Spleen (tissue), 11 donors: ENCODE measurements at regions not wholly inside any gene's neighbourhood (a gene's known extent, or its start where the extent isn't known, plus 50 kb on each side); places are given as distances from the start of the nearest gene placed in this dataset.

Experiments used
- DNase-seq: peaks from one replicate; pipeline ENCODE4 v3.0.0-alpha.2; 2020
- H3K27ac ChIP-seq, 8 donors: fragments of 200-600 bp; sonication (generic) in 7 of 8; 1 replicate in 4 of 8; 2 replicates in 4 of 8; pipeline versions ENCODE4 v1.5.0 to v1.8.0; 2016 to 2021; ENCODE audit warnings: inconsistent platforms in 4 of 8, mild to moderate bottlenecking in 4 of 8, moderate library complexity in 1 of 8
- H3K27me3 ChIP-seq, 7 donors: fragments of 200-600 bp; sonication (generic) in 6 of 7; replicated peaks in 1 of 7; 1 replicate in 4 of 7; 2 replicates in 3 of 7; pipeline versions ENCODE4 v1.5.0 to v1.8.0; 2016 to 2021; ENCODE audit warnings: inconsistent platforms in 3 of 7, mild to moderate bottlenecking in 1 of 7
- H3K36me3 ChIP-seq, 6 donors: fragments of 200-600 bp; sonication (generic) in 5 of 6; 1 replicate in 4 of 6; 2 replicates in 2 of 6; pipeline versions ENCODE4 v1.5.0 to v1.8.0; 2016 to 2021; ENCODE audit warnings: inconsistent platforms in 2 of 6
- H3K4me1 ChIP-seq, 6 donors: fragments of 200-600 bp; sonication (generic) in 5 of 6; 1 replicate in 3 of 6; 2 replicates in 3 of 6; pipeline versions ENCODE4 v1.5.0 to v1.8.0; 2016 to 2021; ENCODE audit warnings: inconsistent platforms in 3 of 6
- H3K4me3 ChIP-seq, 8 donors: fragments of 200-600 bp; sonication (generic) in 7 of 8; 1 replicate in 4 of 8; 2 replicates in 4 of 8; pipeline versions ENCODE4 v1.5.0 to v1.8.0; 2016 to 2021; ENCODE audit warnings: inconsistent platforms in 4 of 8, mild to moderate bottlenecking in 4 of 8, moderate library complexity in 2 of 8
- H3K9me3 ChIP-seq, 8 donors: fragments of 200-600 bp; sonication (generic) in 7 of 8; 1 replicate in 4 of 8; 2 replicates in 4 of 8; pipeline versions ENCODE4 v1.5.0 to v1.8.0; 2016 to 2021; ENCODE audit warnings: inconsistent platforms in 4 of 8
- POLR2A ChIP-seq, 3 donors: fragments of 450-650 bp; IDR thresholded peaks; one replicate each; pipeline ENCODE4 v1.5.1; 2017; ENCODE audit warnings: antibody characterized with exemption in 3 of 3, mild to moderate bottlenecking in 1 of 3
- POLR2AphosphoS5 ChIP-seq, 3 donors: sonication (generic); formaldehyde crosslinking; IDR thresholded peaks; one replicate each; pipeline ENCODE4 v1.5.1; 2017; ENCODE audit warnings: antibody characterized with exemption in 3 of 3
- WGBS, 5 donors: extraction: QIAGEN DNeasy Blood & Tissue Kit in 3 of 5; methylation state at CpG; one replicate each; pipeline versions ENCODE4 v1.1.5 to v1.1.7; 2013 to 2018; 5-methylcytosine and 5-hydroxymethylcytosine counted together
- intact Hi-C: fragments of 100-400 bp; cut with DNase I; formaldehyde crosslinking; loops from one replicate; pipeline ENCODE4 v1.15.0; 2023; ENCODE audit warnings: low total_unique reads
- TF ChIP-seq, protein P1 (sequence below), 11 experiments: fragments of 200-600 bp in 7 of 11; fragments of 450-650 bp in 4 of 11; sonication (generic) in 4 of 11; IDR thresholded peaks in 8 of 11; conservative IDR thresholded peaks in 3 of 11; 1 replicate in 7 of 11; 2 replicates in 4 of 11; pipeline versions ENCODE4 v1.4.0 to v1.8.0; 2016 to 2021; ENCODE audit warnings: antibody characterized with exemption in 11 of 11, inconsistent platforms in 4 of 11, mild to moderate bottlenecking in 1 of 11
- donor health status: healthy with polysubstance abuse.
- donor health status: DM: no; HTN: no; CAD: no; lungs with moderate emphysema.
- donor health status: DM: no; HTN: no; CAD: no.
- donor health status: Bipolar disorder and iron deficiency.
- donor health status: healthy.
- donor health status: DM: no; HTN: no; CAD: no.
- donor health status: DM: yes; HTN: yes; CAD: no.

- H3K4me1 ChIP-seq, result no peaks in the 10 kb centered on the region
- H3K27ac ChIP-seq, result no peak overlapping the region
- TF ChIP-seq POLR2AphosphoS5 (IDR thresholded peaks at IDR 0.05), result no peak
- TF ChIP-seq, protein P1, sequence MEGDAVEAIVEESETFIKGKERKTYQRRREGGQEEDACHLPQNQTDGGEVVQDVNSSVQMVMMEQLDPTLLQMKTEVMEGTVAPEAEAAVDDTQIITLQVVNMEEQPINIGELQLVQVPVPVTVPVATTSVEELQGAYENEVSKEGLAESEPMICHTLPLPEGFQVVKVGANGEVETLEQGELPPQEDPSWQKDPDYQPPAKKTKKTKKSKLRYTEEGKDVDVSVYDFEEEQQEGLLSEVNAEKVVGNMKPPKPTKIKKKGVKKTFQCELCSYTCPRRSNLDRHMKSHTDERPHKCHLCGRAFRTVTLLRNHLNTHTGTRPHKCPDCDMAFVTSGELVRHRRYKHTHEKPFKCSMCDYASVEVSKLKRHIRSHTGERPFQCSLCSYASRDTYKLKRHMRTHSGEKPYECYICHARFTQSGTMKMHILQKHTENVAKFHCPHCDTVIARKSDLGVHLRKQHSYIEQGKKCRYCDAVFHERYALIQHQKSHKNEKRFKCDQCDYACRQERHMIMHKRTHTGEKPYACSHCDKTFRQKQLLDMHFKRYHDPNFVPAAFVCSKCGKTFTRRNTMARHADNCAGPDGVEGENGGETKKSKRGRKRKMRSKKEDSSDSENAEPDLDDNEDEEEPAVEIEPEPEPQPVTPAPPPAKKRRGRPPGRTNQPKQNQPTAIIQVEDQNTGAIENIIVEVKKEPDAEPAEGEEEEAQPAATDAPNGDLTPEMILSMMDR (IDR thresholded peaks at IDR 0.05 in 8 of 11, conservative IDR thresholded peaks at IDR 0.05 in 3 of 11), result no peak
- TF ChIP-seq POLR2A (IDR thresholded peaks at IDR 0.05), result no peak
- peaks cover 0 to 4% (median 0%) of the 10 kb centered on the region in 7 donors for H3K27me3 ChIP-seq
- peak; percentile 16 for DNase-seq
- no peak overlapping the region for H3K4me3 ChIP-seq
- H3K36me3 ChIP-seq, result no peaks in the 10 kb centered on the region
- WGBS, 5 donors, result 79 to 92% (median 87%) methylated on average over 6 of the region's 6 CpGs
- H3K9me3 ChIP-seq, result peaks cover 0 to 14% (median 10%) of the 10 kb centered on the region in 8 donors
- intact Hi-C loops, result no loop called here
Observed at GRCh38 chr2:128420131-128420530, 101.5 kb upstream of the HS6ST1 start.

GRCh38 chr2:128420776-128421175 is 102.1 kb upstream of the HS6ST1 start:
- H3K4me3 ChIP-seq, result no peak overlapping the region

DNA sequence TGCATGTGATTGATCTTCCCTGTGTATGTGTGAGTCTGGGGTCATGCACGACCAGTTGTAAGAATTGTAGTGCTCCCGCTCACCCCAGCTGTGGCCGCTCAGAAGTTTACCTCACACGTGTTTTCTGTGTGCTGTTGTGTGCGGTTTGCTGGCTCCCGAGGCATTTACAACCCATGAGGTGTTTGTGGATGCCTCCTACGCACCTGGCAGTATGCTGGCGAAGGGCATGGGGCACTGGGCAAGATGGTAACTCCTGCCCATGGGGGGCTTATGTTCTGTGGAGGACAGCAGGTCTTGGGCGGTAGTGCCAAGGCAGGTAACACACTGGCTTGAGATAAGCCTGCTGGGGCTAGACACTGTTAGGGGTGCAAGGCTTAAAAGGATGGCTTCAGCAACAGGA is 102.6 kb upstream of the HS6ST1 start:
- DNase-seq, result peak; percentile 61
- Histone ChIP-seq H3K27ac (no peak overlapping the region), H3K27me3 (peaks cover 0 to 4% (median 0%) of the 10 kb centered on the region in 7 donors), H3K4me3 (no peak overlapping the region), H3K9me3 (peaks cover 0 to 14% (median 10%) of the 10 kb centered on the region in 8 donors), H3K36me3 (no peaks in the 10 kb centered on the region), H3K4me1 (no peaks in the 10 kb centered on the region)
- WGBS, 5 donors, result 87 to 94% (median 92%) methylated on average over 8 to 9 of the region's 9 CpGs
- intact Hi-C loops, result no loop called here
- TF ChIP-seq POLR2A (IDR thresholded peaks at IDR 0.05) (no peak), POLR2AphosphoS5 (IDR thresholded peaks at IDR 0.05) (no peak)
- TF ChIP-seq, protein P1 (IDR thresholded peaks at IDR 0.05 in 8 of 11, conservative IDR thresholded peaks at IDR 0.05 in 3 of 11), result no peak

More at GRCh38 chr2:128420776-128421175, 102.1 kb upstream of the HS6ST1 start:
- H3K27me3 ChIP-seq, result peaks cover 0 to 4% (median 0%) of the 10 kb centered on the region in 7 donors
- 80 to 93% (median 86%) methylated on average over 4 of the region's 4 CpGs for WGBS, 5 donors
- no peaks in the 10 kb centered on the region for H3K4me1 ChIP-seq
- intact Hi-C loops, result no loop called here
- peaks cover 0 to 14% (median 10%) of the 10 kb centered on the region in 8 donors for H3K9me3 ChIP-seq
- no peak overlapping the region for H3K27ac ChIP-seq
- H3K36me3 ChIP-seq, result no peaks in the 10 kb centered on the region
- peak; percentile 23 for DNase-seq
- TF ChIP-seq, protein P1 (IDR thresholded peaks at IDR 0.05 in 8 of 11, conservative IDR thresholded peaks at IDR 0.05 in 3 of 11), result no peak
- TF ChIP-seq POLR2A (IDR thresholded peaks at IDR 0.05) (no peak), POLR2AphosphoS5 (IDR thresholded peaks at IDR 0.05) (no peak)

- peak; percentile 58 for DNase-seq
- H3K4me1 ChIP-seq, result no peaks in the 10 kb centered on the region
- intact Hi-C loops, result no loop called here
- H3K9me3 ChIP-seq, result peaks cover 0 to 14% (median 10%) of the 10 kb centered on the region in 8 donors
- H3K4me3 ChIP-seq, result no peak overlapping the region
- TF ChIP-seq POLR2AphosphoS5 (IDR thresholded peaks at IDR 0.05), result no peak
- no peak for TF ChIP-seq POLR2A (IDR thresholded peaks at IDR 0.05)
- TF ChIP-seq, protein P1 (IDR thresholded peaks at IDR 0.05 in 8 of 11, conservative IDR thresholded peaks at IDR 0.05 in 3 of 11), result no peak
- WGBS, 5 donors, result 91 to 96% (median 92%) methylated on average over 15 of the region's 15 CpGs
- H3K27ac ChIP-seq, result no peak overlapping the region
- no peaks in the 10 kb centered on the region for H3K36me3 ChIP-seq
- H3K27me3 ChIP-seq, result no peaks in the 10 kb centered on the region
Observed at GRCh38 chr2:128421861-128422311, 103.2 kb upstream of the HS6ST1 start.
